ENCODE measurements at regions not wholly inside any gene's neighbourhood (a gene's known extent, or its start where the extent isn't known, plus 50 kb on each side); places are given as distances from the start of the nearest gene placed in this dataset.

DNA sequence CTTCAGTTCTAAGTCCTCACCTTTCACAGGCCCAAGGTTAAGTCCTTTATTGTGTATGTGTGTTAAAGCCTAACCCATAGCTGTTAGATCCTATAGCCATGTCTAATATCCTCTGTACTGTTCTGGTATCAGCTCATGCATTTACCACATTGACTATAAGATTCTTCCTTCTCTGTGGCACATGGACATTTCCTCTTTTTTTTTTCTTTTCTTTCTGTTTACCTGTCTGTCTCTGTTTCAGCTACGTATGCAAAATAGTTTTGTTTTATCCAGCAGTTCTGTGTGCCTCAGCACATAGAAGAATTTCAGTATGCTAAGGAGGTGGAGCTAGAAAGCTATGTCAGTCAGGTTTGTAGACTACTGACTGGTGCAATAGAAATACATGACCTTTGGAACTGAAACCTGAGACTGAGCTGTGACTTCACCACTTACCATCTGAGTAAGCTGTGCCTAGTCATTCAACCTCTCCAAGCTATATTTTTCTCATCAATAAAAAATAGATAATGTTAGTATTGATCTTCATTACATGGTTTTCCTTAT is 155.6 kb upstream of the VLDLR start:
- no peak overlapping the region for H3K4ac ChIP-seq (ENCODE audit: low read depth, low read length)
- no peak for ATAC-seq (ENCODE audit: low read depth)
- no peak overlapping the region for H3K27ac ChIP-seq (ENCODE audit: insufficient read depth, low read length)
- no peak for TF ChIP-seq MAZ (IDR thresholded peaks at IDR 0.05; ENCODE audit: borderline replicate concordance, low read depth, low read length)
- no peak for TF ChIP-seq MXI1 (IDR thresholded peaks at IDR 0.05; ENCODE audit: borderline replicate concordance, low read depth, low read length)
- no peak for TF ChIP-seq RFX5 (IDR thresholded peaks at IDR 0.05; ENCODE audit: low read depth, low read length)
- TF ChIP-seq BHLHE40 (IDR thresholded peaks at IDR 0.05; ENCODE audit: low read depth, low read length), result no peak
- no peak for TF ChIP-seq FOS (IDR thresholded peaks at IDR 0.05; ENCODE audit: low read depth, low read length)
- TF ChIP-seq CHD1 (IDR thresholded peaks at IDR 0.05; ENCODE audit: low read depth, low read length), result no peak
- TF ChIP-seq RAD21 (IDR thresholded peaks at IDR 0.05; ENCODE audit: low read length), result no peak
- TF ChIP-seq, protein P1, sequence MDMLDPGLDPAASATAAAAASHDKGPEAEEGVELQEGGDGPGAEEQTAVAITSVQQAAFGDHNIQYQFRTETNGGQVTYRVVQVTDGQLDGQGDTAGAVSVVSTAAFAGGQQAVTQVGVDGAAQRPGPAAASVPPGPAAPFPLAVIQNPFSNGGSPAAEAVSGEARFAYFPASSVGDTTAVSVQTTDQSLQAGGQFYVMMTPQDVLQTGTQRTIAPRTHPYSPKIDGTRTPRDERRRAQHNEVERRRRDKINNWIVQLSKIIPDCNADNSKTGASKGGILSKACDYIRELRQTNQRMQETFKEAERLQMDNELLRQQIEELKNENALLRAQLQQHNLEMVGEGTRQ (IDR thresholded peaks at IDR 0.05; ENCODE audit: low read depth, low read length), result no peak
- TF ChIP-seq, protein P2, sequence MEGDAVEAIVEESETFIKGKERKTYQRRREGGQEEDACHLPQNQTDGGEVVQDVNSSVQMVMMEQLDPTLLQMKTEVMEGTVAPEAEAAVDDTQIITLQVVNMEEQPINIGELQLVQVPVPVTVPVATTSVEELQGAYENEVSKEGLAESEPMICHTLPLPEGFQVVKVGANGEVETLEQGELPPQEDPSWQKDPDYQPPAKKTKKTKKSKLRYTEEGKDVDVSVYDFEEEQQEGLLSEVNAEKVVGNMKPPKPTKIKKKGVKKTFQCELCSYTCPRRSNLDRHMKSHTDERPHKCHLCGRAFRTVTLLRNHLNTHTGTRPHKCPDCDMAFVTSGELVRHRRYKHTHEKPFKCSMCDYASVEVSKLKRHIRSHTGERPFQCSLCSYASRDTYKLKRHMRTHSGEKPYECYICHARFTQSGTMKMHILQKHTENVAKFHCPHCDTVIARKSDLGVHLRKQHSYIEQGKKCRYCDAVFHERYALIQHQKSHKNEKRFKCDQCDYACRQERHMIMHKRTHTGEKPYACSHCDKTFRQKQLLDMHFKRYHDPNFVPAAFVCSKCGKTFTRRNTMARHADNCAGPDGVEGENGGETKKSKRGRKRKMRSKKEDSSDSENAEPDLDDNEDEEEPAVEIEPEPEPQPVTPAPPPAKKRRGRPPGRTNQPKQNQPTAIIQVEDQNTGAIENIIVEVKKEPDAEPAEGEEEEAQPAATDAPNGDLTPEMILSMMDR (conservative IDR thresholded peaks at IDR 0.05; ENCODE audit: low read depth, low read length), result no peak
- TF ChIP-seq MAFK (IDR thresholded peaks at IDR 0.05; ENCODE audit: low read depth, low read length), result no peak
- TF ChIP-seq RCOR1 (IDR thresholded peaks at IDR 0.05; ENCODE audit: insufficient replicate concordance, low read length), result no peak
- no peak for TF ChIP-seq NFE2L2 (IDR thresholded peaks at IDR 0.05; ENCODE audit: low read depth, low read length)
- TF ChIP-seq, protein P3, sequence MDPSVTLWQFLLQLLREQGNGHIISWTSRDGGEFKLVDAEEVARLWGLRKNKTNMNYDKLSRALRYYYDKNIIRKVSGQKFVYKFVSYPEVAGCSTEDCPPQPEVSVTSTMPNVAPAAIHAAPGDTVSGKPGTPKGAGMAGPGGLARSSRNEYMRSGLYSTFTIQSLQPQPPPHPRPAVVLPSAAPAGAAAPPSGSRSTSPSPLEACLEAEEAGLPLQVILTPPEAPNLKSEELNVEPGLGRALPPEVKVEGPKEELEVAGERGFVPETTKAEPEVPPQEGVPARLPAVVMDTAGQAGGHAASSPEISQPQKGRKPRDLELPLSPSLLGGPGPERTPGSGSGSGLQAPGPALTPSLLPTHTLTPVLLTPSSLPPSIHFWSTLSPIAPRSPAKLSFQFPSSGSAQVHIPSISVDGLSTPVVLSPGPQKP (IDR thresholded peaks at IDR 0.05; ENCODE audit: borderline replicate concordance, low read depth, low read length), result no peak
- no peak for TF ChIP-seq POLR2A (IDR thresholded peaks at IDR 0.05; ENCODE audit: low read depth, low read length)
- TF ChIP-seq SMC3 (IDR thresholded peaks at IDR 0.05; ENCODE audit: low read depth, low read length), result no peak
- TF ChIP-seq CEBPB (IDR thresholded peaks at IDR 0.05; ENCODE audit: low read depth, low read length), result no peak
- H4K5ac ChIP-seq (ENCODE audit: low read depth, low read length), result no peak overlapping the region
- H3K56ac ChIP-seq (ENCODE audit: extremely low read depth, insufficient read depth, low read length), result no peak overlapping the region
- CTCF ChIA-PET, result no interaction called here
- no TSS peak for BruUV-seq (replicated peaks)
- H4K91ac ChIP-seq (ENCODE audit: insufficient read depth, low read depth, low read length), result no peak overlapping the region
- in situ Hi-C loops (cut with MboI; ENCODE audit: low sequenced_read_pairs) (no loop called here), intact Hi-C loops (cut with micrococcal nuclease) (no loop called here), dilution Hi-C loops (cut with HindIII; ENCODE audit: low sequenced_read_pairs, unreplicated experiment) (no loop called here)
- H3K9ac ChIP-seq (ENCODE audit: low read depth, low read length), result no peak overlapping the region
- no peak overlapping the region for H2BK5ac ChIP-seq (ENCODE audit: low read depth, low read length, poor library complexity, severe bottlenecking)
- H2BK15ac ChIP-seq (ENCODE audit: low read depth, low read length), result no peak overlapping the region
- no peak overlapping the region for H4K8ac ChIP-seq (ENCODE audit: low read depth in 2 of 2, low read length in 2 of 2)
- H3K23ac ChIP-seq (ENCODE audit: low read depth, low read length), result no peak overlapping the region
- no peak overlapping the region for H2BK120ac ChIP-seq (ENCODE audit: low read depth, low read length)
- H2AFZ ChIP-seq (replicated peaks; ENCODE audit: low read length, poor library complexity), result no peak overlapping the region
- peak; percentile 20 for DNase-seq
- POLR2A ChIA-PET (ENCODE audit: unreplicated experiment), result no interaction called here
- H3K4me3 ChIP-seq (ENCODE audit: insufficient read depth, low read depth, low read length), result no peak overlapping the region
- no peak overlapping the region for H3K14ac ChIP-seq (replicated peaks; ENCODE audit: low read depth, low read length)
- no peaks in the 10 kb centered on the region for H3K79me1 ChIP-seq (ENCODE audit: low read depth in 1 of 2, low read length in 2 of 2)
- WGBS, 2 experiments (ENCODE audit: extremely low coverage in 2 of 2, insufficient read length in 1 of 2), result 100% methylated on average over 1 of the region's 1 CpG; no CpG with 5 or more reads in 1 of the 2 experiments
- H3K9me1 ChIP-seq (ENCODE audit: insufficient read depth, low read length), result no peaks in the 10 kb centered on the region; the same call in 1 of the 2 replicates
- no peak overlapping the region for H3K18ac ChIP-seq (ENCODE audit: low read depth, low read length)
- no peak overlapping the region for H2AK9ac ChIP-seq (replicated peaks; ENCODE audit: low read depth, low read length, poor library complexity)
- H3K4me1 ChIP-seq (ENCODE audit: control insufficient read depth, insufficient read depth, low read length), result peaks cover 4% of the 10 kb centered on the region; the same call in 1 of the 2 replicates
- H3K36me3 ChIP-seq (ENCODE audit: control insufficient read depth, insufficient read depth, low read length), result no peaks in the 10 kb centered on the region
- no peak overlapping the region for H3K4me2 ChIP-seq (ENCODE audit: low read depth, low read length)
- H4K20me1 ChIP-seq (ENCODE audit: insufficient read depth, low read length), result no peaks in the 10 kb centered on the region
- H3K9me3 ChIP-seq (ENCODE audit: control insufficient read depth, insufficient read depth, low read length), result no peaks in the 10 kb centered on the region
- H2AK5ac ChIP-seq (ENCODE audit: low read depth, low read length), result no peak overlapping the region
- H3K27me3 ChIP-seq (ENCODE audit: control insufficient read depth, insufficient read depth, low read length), result no peaks in the 10 kb centered on the region; the same call in 1 of the 2 replicates
- H2BK20ac ChIP-seq (ENCODE audit: low read depth, low read length), result no peak overlapping the region

Measured in IMR-90 (cell line).